ENCODE measurements at regions not wholly inside any gene's neighbourhood (a gene's known extent, or its start where the extent isn't known, plus 50 kb on each side); places are given as distances from the start of the nearest gene placed in this dataset.

DNA sequence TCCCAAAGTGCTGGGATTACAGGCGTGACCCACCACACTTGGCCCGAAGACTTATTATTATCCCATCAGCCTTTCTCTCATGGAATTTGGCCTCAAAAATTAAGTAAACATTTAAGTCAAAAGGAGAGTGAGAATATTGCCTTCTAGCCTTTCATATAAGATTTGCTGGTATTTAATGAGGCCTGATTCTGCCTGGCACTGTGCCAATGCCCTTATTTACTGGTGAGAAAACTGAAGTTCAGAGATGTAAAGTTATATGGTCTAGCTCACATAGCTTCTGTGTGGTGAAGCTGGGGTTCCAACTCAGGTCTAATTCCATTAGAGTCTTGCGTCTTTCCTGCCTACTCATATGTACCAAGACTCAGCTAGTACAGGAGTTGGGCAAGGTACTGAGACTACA is 260.2 kb downstream of the SDHAF3 start:
- Histone ChIP-seq H3K4me1 (ENCODE audit: insufficient read depth, low read length) (no peaks in the 10 kb centered on the region), H3K79me2 (ENCODE audit: insufficient read depth, low read length) (no peaks in the 10 kb centered on the region), H3K9ac (ENCODE audit: insufficient read depth, low read depth, low read length) (no peak overlapping the region), H3K27ac (ENCODE audit: extremely low read length, insufficient read depth, low read length) (no peak overlapping the region), H3K4me2 (ENCODE audit: low read depth, low read length) (no peak overlapping the region), H3K36me3 (replicated peaks in 1 of 2; ENCODE audit: control insufficient read depth in 1 of 2, insufficient read depth in 2 of 2, low read length in 2 of 2) (no peaks in the 10 kb centered on the region), H3K27me3 (ENCODE audit: control insufficient read depth in 1 of 2, insufficient read depth in 2 of 2, low read length in 2 of 2) (no peaks in the 10 kb centered on the region), H4K20me1 (ENCODE audit: insufficient read depth, low read length) (no peaks in the 10 kb centered on the region), H3K9me3 (ENCODE audit: low read length) (no peaks in the 10 kb centered on the region), H2AFZ (ENCODE audit: low read length) (no peak overlapping the region), H3K4me3 (replicated peaks in 1 of 3; ENCODE audit: insufficient read depth in 1 of 3, low read depth in 2 of 3, low read length in 3 of 3) (no peak overlapping the region)
- in situ Hi-C loops (cut with HindIII; ENCODE audit: extremely low pct_ligation_motif_present, low pct_unique_long_range_greater_than_20kb) = no loop called here
- no TSS peak for BruUV-seq (replicated peaks)
- ATAC-seq (no peak), FAIRE-seq (no peak), DNase-seq (ENCODE audit: low spot score) (no peak)
- WGBS (ENCODE audit: low lambda C conversion rate) = 32% methylated on average over 3 of the region's 3 CpGs
- POLR2A ChIA-PET = no interaction called here
- intact Hi-C loops (cut with micrococcal nuclease; ENCODE audit: unreplicated experiment) = no loop called here
- TF ChIP-seq ZNF570 (CRISPR knock-in tag; IDR thresholded peaks at IDR 0.05; ENCODE audit: borderline replicate concordance) (no peak), LCORL (IDR thresholded peaks at IDR 0.05) (0 out of 2 replicates have a peak, but pooled peaks have one; percentile 21), LCORL (CRISPR knock-in tag; IDR thresholded peaks at IDR 0.05) (no peak), HNRNPK (IDR thresholded peaks at IDR 0.05; ENCODE audit: low read depth, low read length, poor library complexity, severe bottlenecking) (no peak), NFATC3 (CRISPR knock-in tag; IDR thresholded peaks at IDR 0.05) (no peak)
- CTCF ChIA-PET (ENCODE audit: low intra/inter-chr PET ratio, low total read pairs) = no interaction called here

DNA sequence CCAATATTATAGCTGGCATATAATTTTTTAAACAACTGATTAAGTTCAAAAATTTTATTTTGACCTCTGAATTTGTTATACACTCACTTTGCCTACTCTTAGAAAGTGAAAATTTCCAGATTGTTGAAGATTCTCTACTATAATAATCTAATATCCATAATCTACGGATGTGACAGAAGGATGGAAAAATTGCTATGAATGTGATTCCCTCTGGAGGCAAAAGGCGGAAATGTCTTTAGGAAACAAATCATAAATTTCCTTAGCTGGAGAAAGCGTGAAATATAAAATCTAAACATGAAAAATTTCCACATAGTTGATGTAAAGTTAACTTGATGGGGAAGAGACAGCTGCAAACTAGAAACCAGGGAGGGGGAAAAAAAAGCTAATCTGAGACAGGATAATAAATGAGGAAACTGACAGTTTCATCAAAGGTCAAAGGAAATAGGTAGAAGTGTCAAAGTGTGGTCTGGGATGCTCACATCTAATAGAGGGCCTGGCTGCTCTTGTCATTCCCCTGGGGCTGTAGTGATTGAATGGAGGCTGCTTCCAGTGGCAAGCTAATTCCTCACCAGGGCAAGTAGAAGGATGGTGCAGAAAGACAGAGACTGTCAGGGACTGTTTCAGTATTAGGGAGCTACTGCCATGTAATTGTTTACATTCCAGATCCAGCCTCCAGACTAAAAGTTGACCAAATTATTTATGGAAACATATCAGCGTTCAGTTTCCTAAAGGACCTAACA is 264.5 kb downstream of the SDHAF3 start:
- ChIA-PET POLR2A (no interaction called here), CTCF (ENCODE audit: low intra/inter-chr PET ratio, low total read pairs) (no interaction called here)
- no peak overlapping the region for H3K9ac ChIP-seq (ENCODE audit: insufficient read depth, low read depth, low read length)
- H3K4me2 ChIP-seq (ENCODE audit: low read depth, low read length) = no peak overlapping the region
- no peaks in the 10 kb centered on the region for H3K36me3 ChIP-seq (replicated peaks in 1 of 2; ENCODE audit: control insufficient read depth in 1 of 2, insufficient read depth in 2 of 2, low read length in 2 of 2)
- FAIRE-seq = no peak
- H2AFZ ChIP-seq (ENCODE audit: low read length) = no peak overlapping the region
- no peak for DNase-seq (ENCODE audit: low spot score)
- ATAC-seq = no peak
- 11% methylated on average over 4 of the region's 4 CpGs for WGBS (ENCODE audit: low lambda C conversion rate)
- no peak for TF ChIP-seq GABPB1 (CRISPR knock-in tag; IDR thresholded peaks at IDR 0.05)
- no peak for TF ChIP-seq CBX5 (CRISPR knock-in tag; IDR thresholded peaks at IDR 0.05; ENCODE audit: borderline replicate concordance)
- H4K20me1 ChIP-seq (ENCODE audit: insufficient read depth, low read length) = no peaks in the 10 kb centered on the region
- no peaks in the 10 kb centered on the region for H3K4me1 ChIP-seq (ENCODE audit: insufficient read depth, low read length)
- no peak overlapping the region for H3K4me3 ChIP-seq (replicated peaks in 1 of 3; ENCODE audit: insufficient read depth in 1 of 3, low read depth in 2 of 3, low read length in 3 of 3)
- in situ Hi-C loops (cut with HindIII; ENCODE audit: extremely low pct_ligation_motif_present, low pct_unique_long_range_greater_than_20kb) = no loop called here
- no peaks in the 10 kb centered on the region; a peak in 1 of 5 replicates for H3K27me3 ChIP-seq (ENCODE audit: control insufficient read depth in 1 of 2, insufficient read depth in 2 of 2, low read length in 2 of 2)
- H3K9me3 ChIP-seq (ENCODE audit: low read length) = no peaks in the 10 kb centered on the region
- H3K79me2 ChIP-seq (ENCODE audit: insufficient read depth, low read length) = no peaks in the 10 kb centered on the region
- H3K27ac ChIP-seq (ENCODE audit: extremely low read length, insufficient read depth, low read length) = no peak overlapping the region
- no TSS peak for BruUV-seq (replicated peaks)
- intact Hi-C loops (cut with micrococcal nuclease; ENCODE audit: unreplicated experiment) = loop anchor here (1.0 kb wide), 1 partner anchor 32 kb away; no protein-coding TSS in a partner anchor

Measured in HepG2 (cell line).